HPDE6-E6E7 (cell line): ENCODE measurements at regions not wholly inside any gene's neighbourhood (a gene's known extent, or its start where the extent isn't known, plus 50 kb on each side); places are given as distances from the start of the nearest gene placed in this dataset.
"Not testable (repeated sequence)": the region's sequence is repeated elsewhere in the genome, so short reads cannot be mapped to it uniquely, and the experiment has no call there.

Source experiments
- DNase-seq: peaks from one replicate; pipeline ENCODE4 v3.0.0; 2011; ENCODE audit warnings: missing footprints; ENCODE audit errors: extremely low spot score

DNA sequence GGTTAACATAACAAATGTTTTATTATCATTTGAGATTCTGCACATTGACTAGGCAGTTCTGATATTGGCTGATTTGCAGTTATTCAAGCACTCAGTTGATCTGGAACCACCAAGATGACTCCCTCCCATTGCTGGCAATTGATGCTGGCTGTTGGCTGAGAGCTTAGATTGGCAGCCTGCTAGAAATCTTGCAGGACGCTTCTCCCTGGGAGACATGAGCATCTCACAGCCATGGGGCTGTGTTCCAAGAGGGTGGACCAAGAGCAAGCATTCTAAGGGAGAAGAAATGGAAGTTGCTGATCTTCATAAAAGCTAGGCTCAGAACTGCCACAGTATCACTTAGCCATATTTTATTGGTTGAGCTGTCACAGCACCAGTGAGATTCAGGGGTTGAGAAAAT, 233.4 kb upstream of the ID4 start:
- DNase-seq = no peak

DNA sequence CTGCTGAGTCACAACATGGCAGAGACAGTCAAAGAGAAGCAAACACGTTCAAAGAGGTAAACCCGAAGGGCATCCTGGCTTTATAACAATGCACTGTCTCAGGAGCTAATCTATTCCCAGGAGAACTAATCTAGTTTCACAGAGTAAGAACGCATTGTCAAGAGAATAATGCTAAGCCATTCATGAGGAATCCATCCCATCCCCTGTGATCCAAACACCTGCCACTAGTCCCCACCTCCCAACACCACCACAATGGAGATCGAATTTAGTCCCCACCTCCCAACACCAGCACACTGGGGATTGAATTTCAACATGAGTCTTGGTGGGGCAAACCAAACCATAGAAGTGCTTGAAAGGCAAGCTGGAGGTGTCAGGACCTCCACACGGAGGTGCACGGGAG, 231.5 kb upstream of the ID4 start:
- DNase-seq = no peak

DNA sequence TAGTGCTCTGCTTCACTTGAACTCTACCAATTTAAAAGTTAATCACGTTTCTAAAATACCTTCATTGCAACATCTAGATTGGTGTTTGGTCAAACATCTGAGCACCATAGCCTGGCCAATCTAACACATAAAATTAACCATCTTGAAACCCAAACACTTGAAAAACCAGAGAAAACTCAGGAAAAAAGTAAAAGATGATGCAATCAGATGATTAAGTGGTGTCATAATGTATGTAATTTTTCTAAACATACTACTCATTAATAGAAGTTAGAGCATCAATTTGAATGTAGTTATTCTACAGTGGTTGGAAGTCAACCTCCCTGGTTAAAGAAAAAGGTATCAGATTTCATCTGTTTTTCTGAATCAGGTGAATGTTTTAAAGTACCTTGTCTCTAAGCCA, 228.6 kb upstream of the ID4 start:
- no peak for DNase-seq

DNA sequence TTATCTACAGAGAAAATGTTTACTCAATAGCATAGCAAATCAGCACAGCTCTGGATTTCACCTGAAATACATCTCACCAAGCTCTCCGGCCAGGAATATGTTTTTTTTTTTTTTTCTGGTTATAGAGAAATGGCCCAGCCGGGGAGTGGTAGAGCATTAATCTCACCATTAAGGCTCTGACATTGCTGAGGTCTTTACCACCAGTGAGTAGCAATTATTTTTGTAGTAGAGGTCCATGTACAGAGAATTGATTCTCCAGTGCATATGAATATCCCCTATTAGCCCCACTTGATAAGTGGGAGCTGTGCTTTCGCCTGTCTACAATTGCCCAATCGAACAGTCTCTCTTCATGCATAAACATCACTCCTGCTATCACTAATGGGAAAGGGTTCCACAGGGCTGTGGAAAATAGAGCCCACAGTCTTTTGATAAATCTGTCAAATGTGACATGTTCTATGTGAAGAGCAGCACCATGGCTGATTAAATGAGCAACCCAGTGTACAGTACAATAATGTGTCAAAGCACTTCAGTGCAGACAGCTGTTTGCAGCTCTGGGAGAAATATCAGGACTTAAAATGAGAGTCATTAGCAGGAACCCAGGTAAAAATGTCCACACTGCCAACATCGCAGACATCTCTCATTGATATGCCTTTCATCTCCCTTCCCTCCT, 227.1 kb upstream of the ID4 start:
- no peak for DNase-seq

DNA sequence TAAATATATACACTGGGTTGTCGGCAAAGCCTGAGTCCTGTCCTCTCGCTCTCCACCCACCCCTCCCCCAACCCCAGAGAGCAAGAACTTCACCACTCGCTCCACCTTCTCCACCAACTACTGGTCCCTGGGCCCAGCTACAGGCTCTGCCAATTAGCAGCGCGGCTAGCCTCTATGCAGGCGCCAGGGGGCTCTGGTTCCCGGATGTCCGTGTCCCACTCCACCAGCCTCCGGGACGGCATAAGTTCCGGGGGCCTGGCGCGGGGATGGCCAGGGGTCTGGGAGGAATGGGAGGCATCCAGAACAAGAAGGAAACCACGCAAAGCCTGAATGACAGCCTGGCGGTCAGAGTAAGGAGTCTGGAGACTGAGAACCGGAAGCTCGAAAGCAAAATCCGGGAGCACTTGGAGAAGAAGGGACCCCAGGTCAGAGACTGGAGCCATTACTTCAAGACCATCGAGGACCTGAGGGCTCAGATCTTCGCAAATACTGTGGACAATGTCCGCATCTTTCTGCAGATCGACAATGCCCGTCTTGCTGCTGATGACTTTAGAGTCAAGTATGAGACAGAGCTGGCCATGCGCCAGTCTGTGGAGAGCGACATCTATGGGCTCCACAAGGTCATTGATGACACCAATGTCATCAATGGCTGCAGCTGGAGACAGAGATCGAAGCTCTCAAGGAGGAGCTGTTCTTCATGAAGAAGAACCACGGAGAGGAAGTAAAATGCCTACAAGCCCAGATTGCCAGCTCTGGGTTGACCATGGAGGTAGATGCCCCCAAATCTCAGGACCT, 224.3 kb upstream of the ID4 start:
- DNase-seq = not testable (repeated sequence)

DNA sequence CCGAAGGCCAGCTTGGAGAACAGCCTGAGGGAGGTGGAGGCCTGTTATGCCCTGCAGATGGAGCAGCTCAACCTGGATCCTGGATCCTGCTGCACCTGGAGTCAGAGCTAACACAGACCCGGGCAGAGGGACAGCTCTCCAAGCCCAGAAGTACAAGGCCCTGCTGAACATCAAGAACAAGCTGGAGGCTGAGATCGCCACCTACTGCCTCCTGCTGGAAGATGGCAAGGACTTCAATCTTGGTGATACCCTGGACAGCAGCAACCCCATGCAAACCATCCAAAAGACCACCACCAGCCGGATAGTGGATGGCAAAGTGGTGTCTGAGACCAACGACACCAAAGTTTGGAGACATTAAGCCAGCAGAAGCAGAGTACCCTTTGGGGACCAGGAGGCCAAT, 223.5 kb upstream of the ID4 start:
- no peak for DNase-seq

DNA sequence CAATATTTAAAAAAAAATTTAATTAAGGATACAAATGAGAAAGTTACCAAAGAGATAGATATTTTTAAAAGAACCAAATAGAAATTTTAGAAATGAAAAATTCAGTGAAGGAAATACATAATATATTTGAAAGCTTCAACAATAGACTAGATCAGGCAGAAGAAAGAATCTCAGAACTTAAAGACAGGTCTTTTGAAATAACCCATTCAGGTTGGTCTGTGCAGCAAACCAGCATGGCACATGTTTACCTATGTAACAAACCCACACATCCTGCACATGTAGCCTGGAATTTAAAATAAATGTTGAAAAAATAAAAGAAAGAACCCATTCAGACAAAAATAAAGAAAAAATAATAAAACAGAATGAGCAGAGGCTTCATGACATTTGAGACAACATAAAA, 221.1 kb upstream of the ID4 start:
- DNase-seq = no peak

DNA sequence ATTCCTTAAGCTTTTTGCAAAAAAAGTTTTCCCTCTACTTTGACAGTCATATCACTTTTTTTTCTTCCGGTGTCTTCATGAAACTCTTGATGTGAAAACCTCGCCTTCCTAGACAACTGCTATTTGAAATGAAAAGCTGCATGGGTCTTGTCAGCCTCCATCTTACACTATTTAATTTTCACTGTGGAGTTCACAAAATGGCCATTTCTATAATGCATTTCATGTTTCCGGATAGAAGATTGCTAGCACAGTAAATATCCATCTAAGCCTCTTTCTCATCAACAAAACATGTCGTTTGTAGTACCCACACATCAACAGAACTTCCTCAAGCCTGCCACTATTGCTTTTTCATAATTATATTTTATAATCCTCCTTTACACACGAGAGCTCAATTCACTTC, 204.9 kb upstream of the ID4 start:
- no peak for DNase-seq

DNA sequence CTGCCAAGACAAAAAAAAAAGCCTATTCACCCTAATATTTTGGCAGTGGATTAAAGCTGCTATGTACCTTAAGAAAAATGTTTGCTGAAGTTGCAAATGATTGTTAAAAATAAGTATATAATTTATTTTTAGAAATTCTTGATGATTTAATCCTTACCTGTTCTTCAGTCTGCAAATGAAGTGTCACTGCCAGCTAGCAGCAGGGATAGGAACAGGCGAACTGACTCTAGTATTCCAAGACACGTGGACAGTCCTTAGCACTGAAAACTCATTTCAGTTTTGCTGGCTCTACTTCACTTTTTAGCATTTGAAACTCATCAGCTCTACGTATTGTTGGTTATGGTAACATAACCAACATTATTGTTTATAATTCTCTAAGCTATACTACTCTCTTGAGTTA, 204.4 kb upstream of the ID4 start:
- no peak for DNase-seq

DNA sequence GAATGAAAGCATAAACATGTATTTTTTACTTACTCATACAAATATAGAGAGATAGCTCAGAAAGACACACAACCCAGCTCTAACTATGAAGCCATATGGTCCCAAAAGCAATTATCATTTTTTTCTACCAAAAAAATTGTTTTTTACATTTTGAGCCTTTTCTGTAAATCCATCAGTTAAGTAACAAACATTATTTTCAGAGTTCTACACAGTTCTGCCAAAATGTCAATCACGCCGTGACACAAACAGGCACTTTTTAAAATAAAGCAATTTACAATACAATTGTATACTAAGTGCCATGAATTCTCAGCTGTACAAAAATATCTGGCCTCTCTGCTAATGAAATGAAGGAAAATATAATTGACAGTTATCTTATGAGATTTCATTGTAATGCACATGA, 201.4 kb upstream of the ID4 start:
- DNase-seq = no peak

DNA sequence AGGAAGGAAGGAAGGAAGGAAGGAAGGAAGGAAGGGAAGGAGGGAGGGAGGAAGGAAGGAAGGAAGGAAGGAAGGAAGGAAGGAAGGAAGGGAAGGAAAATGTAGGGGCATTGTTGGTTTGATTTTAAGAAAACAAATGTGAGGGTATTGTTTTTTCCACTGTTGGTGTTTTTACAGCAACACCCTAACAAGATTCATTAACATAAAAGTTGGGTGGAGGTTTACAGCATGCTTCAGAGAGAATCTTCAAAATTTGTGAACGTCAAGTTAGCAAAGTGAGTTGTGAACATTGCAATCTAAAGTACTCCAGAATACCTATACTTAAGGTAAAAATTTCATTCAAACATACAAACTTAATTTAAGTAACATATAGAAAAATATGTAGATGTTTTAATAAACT, 200.2 kb upstream of the ID4 start:
- no peak for DNase-seq

DNA sequence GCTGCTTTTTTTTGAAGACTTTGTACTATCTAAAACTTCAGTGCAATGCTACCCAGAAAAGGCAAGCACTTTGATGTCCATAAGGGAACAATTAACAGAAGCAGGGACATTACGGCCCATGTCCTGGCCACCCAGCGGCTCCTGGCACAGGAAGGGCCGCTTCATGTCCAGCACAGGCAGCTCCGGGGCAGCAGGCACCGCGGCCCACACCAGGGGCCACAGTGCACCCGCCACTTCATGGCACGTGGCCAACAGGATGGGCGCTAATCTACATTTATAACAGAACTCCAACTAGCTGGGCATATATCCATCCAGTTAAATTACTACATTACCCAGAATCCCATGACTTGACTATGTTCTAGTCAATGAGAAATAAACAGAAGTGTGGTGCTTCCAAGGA, 198.2 kb upstream of the ID4 start:
- no peak for DNase-seq

DNA sequence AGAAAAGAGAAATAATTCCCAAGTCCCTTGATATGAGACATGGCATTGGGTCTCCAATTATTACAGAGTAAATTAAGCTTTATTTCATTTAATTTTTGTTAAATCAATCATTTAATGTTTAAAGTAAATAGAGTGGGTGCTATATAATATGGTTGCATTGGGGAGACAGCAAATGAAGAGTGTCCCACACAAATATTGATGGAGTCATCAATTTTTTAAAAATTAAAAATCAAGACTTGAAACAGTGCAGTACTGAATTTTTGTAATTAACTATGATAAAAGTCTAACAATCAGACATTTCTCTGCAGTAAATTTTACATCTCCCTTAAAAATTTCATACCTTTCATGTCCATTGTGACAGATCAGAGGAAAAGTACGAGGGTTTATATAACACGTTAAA, 193.9 kb upstream of the ID4 start:
- DNase-seq = no peak

DNA sequence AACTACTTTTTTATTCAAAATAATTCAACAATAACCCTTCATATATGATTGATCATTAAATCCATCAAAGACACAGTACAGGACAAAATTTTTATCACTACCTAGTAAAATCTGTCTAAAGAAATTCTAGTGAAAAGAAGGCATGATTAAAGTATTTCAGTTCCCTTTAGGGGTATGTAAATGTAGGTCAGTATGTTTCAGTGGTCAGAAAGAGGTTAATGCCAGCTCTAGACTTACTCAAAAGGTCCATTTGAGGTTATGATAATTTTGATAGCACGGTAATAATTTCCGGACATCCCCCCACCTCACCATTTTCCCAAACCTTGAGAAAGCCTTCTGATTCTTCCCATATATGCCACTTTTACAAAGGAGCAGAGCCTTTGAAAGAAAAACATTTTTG, 193.5 kb upstream of the ID4 start:
- no peak for DNase-seq

DNA sequence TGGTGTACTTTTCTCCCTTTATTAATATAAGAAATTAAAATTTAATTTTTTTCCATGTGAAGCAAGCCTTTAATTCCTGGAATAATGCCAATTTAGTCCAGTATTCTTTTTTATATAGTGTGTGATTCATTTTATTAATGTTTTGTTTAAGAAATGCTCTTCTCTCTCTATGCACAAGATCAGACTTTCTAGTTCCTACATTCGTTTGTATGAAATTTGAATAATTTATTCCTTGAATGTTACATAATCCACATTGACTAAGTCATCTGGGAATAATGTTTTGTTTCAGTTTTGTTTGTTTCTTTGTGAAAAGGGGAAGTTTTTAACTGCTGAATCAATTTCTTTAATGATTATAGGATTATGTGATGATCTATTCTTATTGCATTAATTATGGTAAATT, 181.4 kb upstream of the ID4 start:
- no peak for DNase-seq

DNA sequence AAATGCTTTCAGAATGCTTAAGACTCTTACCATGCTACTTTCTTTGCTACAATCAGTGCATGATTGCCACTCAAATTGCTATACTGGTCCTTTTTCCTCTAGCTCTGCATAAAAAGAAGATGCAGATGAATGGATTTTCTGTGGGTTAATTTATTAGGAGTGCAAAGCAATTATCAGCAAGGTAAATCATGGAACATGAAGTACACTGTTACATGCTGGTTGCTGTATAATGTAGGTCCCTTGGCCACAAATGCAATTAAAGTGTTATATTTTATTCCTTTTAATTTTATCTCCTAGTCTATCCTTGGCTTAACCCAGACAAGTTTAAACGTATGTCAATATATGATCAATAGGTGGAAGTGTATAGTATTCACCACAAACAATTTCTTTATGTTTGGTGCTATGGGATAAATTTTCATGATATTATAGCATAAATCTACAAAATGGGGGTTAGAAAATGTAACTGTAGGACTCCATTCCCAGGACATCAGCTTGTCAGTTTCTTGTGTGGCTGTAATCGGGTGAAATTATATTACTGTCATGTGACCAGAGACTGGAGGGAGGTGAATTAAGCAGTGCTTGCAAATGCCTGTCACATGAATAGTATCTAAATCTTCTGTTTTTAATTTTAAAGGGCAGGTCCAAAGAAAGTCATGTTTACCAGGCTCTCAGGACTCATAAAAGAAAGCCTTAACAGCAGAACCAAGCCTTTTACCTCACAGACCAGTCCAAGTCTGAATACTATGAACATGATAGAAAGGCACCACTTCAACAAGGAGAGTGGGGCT, 176.9 kb upstream of the ID4 start:
- no peak for DNase-seq

DNA sequence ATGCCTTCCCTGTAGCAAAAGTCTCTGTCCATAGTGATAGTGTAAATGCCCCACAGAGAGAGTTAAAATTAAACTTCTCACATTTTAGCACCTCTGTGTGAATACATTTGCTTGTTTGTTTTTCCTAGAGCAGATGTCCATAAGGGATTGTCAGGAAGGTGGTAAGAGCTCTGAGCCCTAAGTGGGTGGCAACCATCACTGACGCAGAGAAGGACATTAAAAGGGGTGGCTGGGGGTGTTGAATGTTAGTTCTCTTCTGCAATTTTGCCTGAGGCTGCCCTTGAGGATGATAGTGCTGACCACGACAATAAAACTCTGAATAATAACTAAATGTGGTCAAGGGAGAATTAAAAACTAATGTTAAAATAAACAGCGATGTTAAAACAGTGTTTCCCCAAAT, 174.3 kb upstream of the ID4 start:
- no peak for DNase-seq

DNA sequence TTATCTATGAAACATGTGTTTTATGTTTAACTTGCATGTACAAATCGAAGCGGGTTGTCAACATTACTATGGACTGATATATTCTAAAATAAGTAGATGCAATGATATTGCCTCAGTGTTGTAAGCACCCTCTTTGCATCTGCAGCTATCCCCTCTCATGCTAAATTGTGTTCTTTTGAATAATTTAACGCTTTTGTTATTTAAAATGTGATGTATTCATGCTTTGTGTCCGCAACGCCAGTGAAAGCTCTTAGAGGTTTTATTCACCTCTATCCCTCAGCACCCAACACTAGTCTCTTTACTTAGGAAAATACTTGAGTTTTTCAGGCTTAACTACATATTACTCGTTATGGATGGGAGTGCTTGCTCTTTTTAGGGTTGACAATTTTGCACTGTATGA, 173.7 kb upstream of the ID4 start:
- DNase-seq = no peak

DNA sequence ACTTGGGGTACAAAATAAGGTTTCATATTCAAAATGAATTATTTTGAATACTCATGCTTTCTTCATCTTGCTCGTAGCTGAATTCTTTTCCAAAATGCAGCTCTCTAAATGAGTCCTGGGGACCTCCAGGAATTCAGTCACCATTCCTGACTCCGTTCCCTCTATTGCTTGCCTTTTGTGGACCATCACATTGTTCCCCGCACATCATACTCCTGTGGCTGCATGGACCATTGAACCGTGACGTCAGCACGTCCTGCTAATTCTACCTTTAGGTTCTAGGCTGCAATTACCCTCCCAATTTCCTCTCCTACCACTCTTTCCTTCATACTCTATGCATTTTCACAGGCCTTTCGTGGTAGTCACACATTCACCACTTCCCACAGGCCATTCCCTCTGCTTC, 173.1 kb upstream of the ID4 start:
- DNase-seq = no peak

DNA sequence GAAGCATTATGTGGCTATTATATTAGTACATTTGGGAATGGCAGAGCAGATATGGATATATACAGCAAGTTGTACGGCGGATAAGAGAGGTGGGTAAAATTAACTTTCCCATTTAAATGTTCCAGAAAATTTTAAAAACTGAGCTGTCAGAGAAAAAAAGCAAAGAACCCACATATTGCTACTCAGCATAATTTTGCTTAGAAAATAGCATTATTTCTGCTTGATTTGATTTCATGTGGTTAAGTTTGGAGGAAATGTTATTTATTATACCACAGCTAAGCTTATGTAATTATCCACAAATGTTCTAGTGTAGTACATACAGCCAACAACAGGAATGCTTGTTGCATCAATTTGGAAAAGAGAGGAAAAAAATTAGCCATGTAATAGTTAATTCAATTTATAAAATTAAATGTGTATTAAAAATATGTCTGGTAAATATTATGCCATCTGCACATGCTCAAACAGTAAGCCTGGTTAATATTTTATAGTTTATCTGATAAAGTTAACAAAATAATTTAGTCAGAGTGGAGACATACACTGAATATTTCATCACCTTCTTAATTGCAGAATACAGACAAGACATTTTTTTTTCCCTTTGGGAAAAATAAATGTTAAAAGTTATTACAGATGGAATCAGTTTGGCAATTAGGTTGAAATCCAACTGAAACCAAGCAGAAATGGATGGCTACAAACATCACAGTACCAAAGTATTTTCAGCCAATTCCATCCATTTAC, 172.1 kb upstream of the ID4 start:
- no peak for DNase-seq

DNA sequence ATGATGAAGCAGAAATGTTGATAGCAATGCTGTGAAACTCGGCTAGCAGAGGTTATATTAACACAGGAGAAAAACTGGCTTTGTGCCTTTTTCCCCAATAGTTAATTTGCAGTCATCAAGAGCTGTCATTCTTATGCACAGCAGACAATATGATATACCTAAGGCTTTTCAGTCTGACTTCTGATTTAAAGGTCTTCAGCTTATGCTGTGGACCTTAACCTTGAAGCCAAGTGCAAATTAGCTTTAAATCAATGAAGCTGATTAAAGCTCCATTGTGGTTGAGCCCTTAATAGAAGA, 171.6 kb upstream of the ID4 start:
- DNase-seq = no peak

DNA sequence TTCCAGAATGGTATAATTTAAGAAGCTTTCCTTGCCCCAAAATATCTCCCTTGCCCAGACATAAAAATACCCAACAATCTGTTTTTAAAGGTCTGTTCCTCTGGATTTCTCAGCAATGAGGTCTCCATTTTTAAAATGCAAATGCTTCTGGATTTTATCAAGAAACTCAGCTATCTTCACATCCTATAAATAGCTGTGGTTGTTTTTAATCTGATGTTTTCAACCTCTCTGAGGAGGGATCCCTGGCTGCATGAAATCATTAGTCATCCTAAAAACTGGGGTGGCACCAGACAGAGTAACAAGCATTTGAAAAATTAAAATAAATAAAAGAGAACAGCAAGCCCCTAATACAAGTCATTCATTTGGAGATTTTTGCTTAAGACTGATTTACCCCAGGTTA, 168.5 kb upstream of the ID4 start:
- no peak for DNase-seq

DNA sequence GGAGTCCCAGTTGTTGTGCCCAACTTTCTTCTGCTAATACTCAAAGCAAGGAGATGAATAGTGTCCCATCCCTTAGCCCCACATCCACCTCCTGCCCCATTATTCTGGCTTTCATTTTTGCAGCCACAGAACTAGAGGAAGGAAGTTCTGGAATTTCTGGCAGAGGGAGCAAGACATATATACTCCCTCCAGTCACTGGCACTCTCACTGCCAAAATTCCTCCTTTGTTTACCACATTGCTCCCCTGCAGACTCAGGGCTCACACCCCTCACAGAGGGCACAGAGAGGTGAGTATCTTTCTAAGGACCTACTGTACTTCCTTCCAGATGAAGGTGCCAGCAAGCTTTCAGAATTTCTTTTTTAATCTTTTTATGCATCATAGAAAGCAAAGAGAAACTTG, 168.0 kb upstream of the ID4 start:
- DNase-seq = no peak
